ENCODE measurements at regions not wholly inside any gene's neighbourhood (a gene's known extent, or its start where the extent isn't known, plus 50 kb on each side); places are given as distances from the start of the nearest gene placed in this dataset.

DNA sequence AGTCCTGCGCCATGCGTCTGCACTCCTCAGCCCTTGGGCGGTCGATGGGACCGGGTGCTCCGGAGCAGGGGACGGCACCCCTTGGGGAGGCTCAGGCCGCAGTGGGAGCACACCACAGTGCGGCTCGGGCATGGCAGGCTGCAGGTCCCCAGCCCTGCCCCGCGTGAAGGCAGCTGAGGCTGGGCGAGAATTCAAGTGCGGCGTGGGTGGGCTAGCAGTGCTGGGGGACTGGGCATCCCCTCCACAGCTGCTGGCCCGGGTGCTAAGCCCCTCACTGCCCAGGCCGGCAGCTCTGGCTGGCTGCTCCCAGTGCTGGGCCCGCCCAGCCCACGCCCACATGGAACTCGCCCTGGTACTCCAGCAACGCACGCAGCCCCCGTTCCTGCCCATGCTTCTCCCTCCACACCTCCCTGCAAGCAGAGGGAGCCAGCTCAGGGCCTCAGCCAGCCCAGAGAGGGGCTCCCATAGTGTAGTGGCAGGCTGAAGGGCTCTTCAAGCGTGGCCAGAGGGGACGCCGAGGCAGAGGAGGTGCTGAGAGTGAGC, 198.3 kb upstream of the CNTNAP5 start:
- TF ChIP-seq, protein P1, sequence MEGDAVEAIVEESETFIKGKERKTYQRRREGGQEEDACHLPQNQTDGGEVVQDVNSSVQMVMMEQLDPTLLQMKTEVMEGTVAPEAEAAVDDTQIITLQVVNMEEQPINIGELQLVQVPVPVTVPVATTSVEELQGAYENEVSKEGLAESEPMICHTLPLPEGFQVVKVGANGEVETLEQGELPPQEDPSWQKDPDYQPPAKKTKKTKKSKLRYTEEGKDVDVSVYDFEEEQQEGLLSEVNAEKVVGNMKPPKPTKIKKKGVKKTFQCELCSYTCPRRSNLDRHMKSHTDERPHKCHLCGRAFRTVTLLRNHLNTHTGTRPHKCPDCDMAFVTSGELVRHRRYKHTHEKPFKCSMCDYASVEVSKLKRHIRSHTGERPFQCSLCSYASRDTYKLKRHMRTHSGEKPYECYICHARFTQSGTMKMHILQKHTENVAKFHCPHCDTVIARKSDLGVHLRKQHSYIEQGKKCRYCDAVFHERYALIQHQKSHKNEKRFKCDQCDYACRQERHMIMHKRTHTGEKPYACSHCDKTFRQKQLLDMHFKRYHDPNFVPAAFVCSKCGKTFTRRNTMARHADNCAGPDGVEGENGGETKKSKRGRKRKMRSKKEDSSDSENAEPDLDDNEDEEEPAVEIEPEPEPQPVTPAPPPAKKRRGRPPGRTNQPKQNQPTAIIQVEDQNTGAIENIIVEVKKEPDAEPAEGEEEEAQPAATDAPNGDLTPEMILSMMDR (IDR thresholded peaks at IDR 0.05) = no peak
- TF ChIP-seq POLR2A (IDR thresholded peaks at IDR 0.05) = no peak

All from esophagus squamous epithelium (tissue), 4 donors.